ENCODE measurements at regions not wholly inside any gene's neighbourhood (a gene's known extent, or its start where the extent isn't known, plus 50 kb on each side); places are given as distances from the start of the nearest gene placed in this dataset.

- Histone ChIP-seq H3K27ac (ENCODE audit: low read length) (no peak overlapping the region), H3K4me1 (ENCODE audit: insufficient read depth, low read length) (no peaks in the 10 kb centered on the region), H3K9me3 (ENCODE audit: insufficient read depth, low read length, severe bottlenecking) (no peaks in the 10 kb centered on the region), H3K4me3 (ENCODE audit: low read depth in 1 of 2, low read length in 2 of 2) (no peak overlapping the region), H3K9ac (ENCODE audit: low read depth, low read length) (no peak overlapping the region), H2AFZ (ENCODE audit: low read depth, low read length) (no peak overlapping the region), H3K4me2 (ENCODE audit: insufficient read depth, low read length) (no peak overlapping the region), H3K36me3 (ENCODE audit: insufficient read depth, low read length) (no peaks in the 10 kb centered on the region), H3K79me2 (ENCODE audit: insufficient read depth, low read length) (no peaks in the 10 kb centered on the region), H3K27me3 (ENCODE audit: insufficient read depth, low read length, poor library complexity) (no peaks in the 10 kb centered on the region), H4K20me1 (ENCODE audit: insufficient read depth, low read length) (no peaks in the 10 kb centered on the region)
- DNase-seq: no peak
- no peak for ATAC-seq (ENCODE audit: insufficient read depth, low read depth)
- TF ChIP-seq EZH2 (IDR thresholded peaks at IDR 0.05; ENCODE audit: borderline replicate concordance, low read depth, low read length, severe bottlenecking) (no peak), CTCF (IDR thresholded peaks at IDR 0.05; ENCODE audit: borderline replicate concordance, extremely low read depth, low read length, poor library complexity, severe bottlenecking) (no peak)
Observed at GRCh38 chr11:42273977-42274376, 814.5 kb upstream of the LRRC4C start.

GRCh38 chr11:42296910-42297309, 837.5 kb upstream of the LRRC4C start:
- Histone ChIP-seq H3K9me3 (ENCODE audit: insufficient read depth, low read length, severe bottlenecking) (no peaks in the 10 kb centered on the region), H3K4me1 (ENCODE audit: insufficient read depth, low read length) (no peaks in the 10 kb centered on the region), H3K27ac (ENCODE audit: low read length) (no peak overlapping the region), H3K4me3 (ENCODE audit: low read depth in 1 of 2, low read length in 2 of 2) (no peak overlapping the region), H3K9ac (ENCODE audit: low read depth, low read length) (no peak overlapping the region), H2AFZ (ENCODE audit: low read depth, low read length) (no peak overlapping the region), H3K27me3 (ENCODE audit: insufficient read depth, low read length, poor library complexity) (no peaks in the 10 kb centered on the region), H3K79me2 (ENCODE audit: insufficient read depth, low read length) (no peaks in the 10 kb centered on the region), H3K36me3 (ENCODE audit: insufficient read depth, low read length) (no peaks in the 10 kb centered on the region), H4K20me1 (ENCODE audit: insufficient read depth, low read length) (no peaks in the 10 kb centered on the region), H3K4me2 (ENCODE audit: insufficient read depth, low read length) (no peak overlapping the region)
- TF ChIP-seq CTCF (IDR thresholded peaks at IDR 0.05; ENCODE audit: borderline replicate concordance, extremely low read depth, low read length, poor library complexity, severe bottlenecking) (no peak), EZH2 (IDR thresholded peaks at IDR 0.05; ENCODE audit: borderline replicate concordance, low read depth, low read length, severe bottlenecking) (no peak)
- DNase-seq: no peak
- ATAC-seq (ENCODE audit: insufficient read depth, low read depth): no peak

- ATAC-seq (ENCODE audit: insufficient read depth, low read depth) (no peak), DNase-seq (no peak)
- no peak overlapping the region for H3K9ac ChIP-seq (ENCODE audit: low read depth, low read length)
- no peaks in the 10 kb centered on the region for H4K20me1 ChIP-seq (ENCODE audit: insufficient read depth, low read length)
- H3K27ac ChIP-seq (ENCODE audit: low read length): no peak overlapping the region
- no peaks in the 10 kb centered on the region for H3K4me1 ChIP-seq (ENCODE audit: insufficient read depth, low read length)
- H3K36me3 ChIP-seq (ENCODE audit: insufficient read depth, low read length): no peaks in the 10 kb centered on the region
- no peaks in the 10 kb centered on the region for H3K27me3 ChIP-seq (ENCODE audit: insufficient read depth, low read length, poor library complexity)
- H3K9me3 ChIP-seq (ENCODE audit: insufficient read depth, low read length, severe bottlenecking): no peaks in the 10 kb centered on the region
- H3K4me2 ChIP-seq (ENCODE audit: insufficient read depth, low read length): no peak overlapping the region
- no peaks in the 10 kb centered on the region for H3K79me2 ChIP-seq (ENCODE audit: insufficient read depth, low read length)
- TF ChIP-seq CTCF (IDR thresholded peaks at IDR 0.05; ENCODE audit: borderline replicate concordance, extremely low read depth, low read length, poor library complexity, severe bottlenecking) (no peak), EZH2 (IDR thresholded peaks at IDR 0.05; ENCODE audit: borderline replicate concordance, low read depth, low read length, severe bottlenecking) (no peak)
- no peak overlapping the region for H3K4me3 ChIP-seq (ENCODE audit: low read depth in 1 of 2, low read length in 2 of 2)
- H2AFZ ChIP-seq (ENCODE audit: low read depth, low read length): no peak overlapping the region
Observed at GRCh38 chr11:42299780-42300179, 840.3 kb upstream of the LRRC4C start.

GRCh38 chr11:42301777-42302176, 842.3 kb upstream of the LRRC4C start:
- H3K9me3 ChIP-seq (ENCODE audit: insufficient read depth, low read length, severe bottlenecking): no peaks in the 10 kb centered on the region
- H3K27me3 ChIP-seq (ENCODE audit: insufficient read depth, low read length, poor library complexity): no peaks in the 10 kb centered on the region
- no peak overlapping the region for H3K9ac ChIP-seq (ENCODE audit: low read depth, low read length)
- no peak overlapping the region for H3K27ac ChIP-seq (ENCODE audit: low read length)
- no peak overlapping the region for H2AFZ ChIP-seq (ENCODE audit: low read depth, low read length)
- ATAC-seq (ENCODE audit: insufficient read depth, low read depth) (no peak), DNase-seq (no peak)
- TF ChIP-seq CTCF (IDR thresholded peaks at IDR 0.05; ENCODE audit: borderline replicate concordance, extremely low read depth, low read length, poor library complexity, severe bottlenecking) (no peak), EZH2 (IDR thresholded peaks at IDR 0.05; ENCODE audit: borderline replicate concordance, low read depth, low read length, severe bottlenecking) (no peak)
- H3K4me2 ChIP-seq (ENCODE audit: insufficient read depth, low read length): no peak overlapping the region
- no peaks in the 10 kb centered on the region for H3K4me1 ChIP-seq (ENCODE audit: insufficient read depth, low read length)
- no peaks in the 10 kb centered on the region for H3K36me3 ChIP-seq (ENCODE audit: insufficient read depth, low read length)
- no peaks in the 10 kb centered on the region for H4K20me1 ChIP-seq (ENCODE audit: insufficient read depth, low read length)
- H3K79me2 ChIP-seq (ENCODE audit: insufficient read depth, low read length): no peaks in the 10 kb centered on the region
- H3K4me3 ChIP-seq (ENCODE audit: low read depth in 1 of 2, low read length in 2 of 2): no peak overlapping the region

All from DND-41 (cell line).